ENCODE measurements at regions not wholly inside any gene's neighbourhood (a gene's known extent, or its start where the extent isn't known, plus 50 kb on each side); places are given as distances from the start of the nearest gene placed in this dataset.

GRCh38 chr4:11634283-11634682 lies 205.6 kb upstream of the HS3ST1 start:
- Mint-ChIP-seq H3K4me1 (peaks cover 4% of the 10 kb centered on the region), H3K27me3 (ENCODE audit: low read depth) (peaks cover 3% of the 10 kb centered on the region), H3K36me3 (peaks cover 64% of the 10 kb centered on the region), H3K27ac (no peak overlapping the region), H3K9me3 (peaks cover 73% of the 10 kb centered on the region), H3K4me3 (no peak overlapping the region)
- TF ChIP-seq NR3C1 (CRISPR knock-in tag; conservative IDR thresholded peaks at IDR 0.05; ENCODE audit: low read depth) (no peak), NR2C2 (CRISPR knock-in tag; IDR thresholded peaks at IDR 0.05) (no peak), ELF4 (CRISPR knock-in tag; IDR thresholded peaks at IDR 0.05; ENCODE audit: low read depth) (no peak), CREB1 (CRISPR knock-in tag; IDR thresholded peaks at IDR 0.05) (no peak), ZNF263 (CRISPR knock-in tag; IDR thresholded peaks at IDR 0.05; ENCODE audit: low read depth) (no peak), ZNF232 (CRISPR knock-in tag; IDR thresholded peaks at IDR 0.05) (no peak)
- ChIA-PET POLR2A (no interaction called here), CTCF (no interaction called here)
- no peak for ATAC-seq
- DNase-seq (ENCODE audit: low spot score): no peak

- Mint-ChIP-seq H3K36me3 (peaks cover 62% of the 10 kb centered on the region), H3K4me1 (peaks cover 5% of the 10 kb centered on the region), H3K27me3 (ENCODE audit: low read depth) (peaks cover 3% of the 10 kb centered on the region), H3K27ac (no peak overlapping the region), H3K9me3 (peaks cover 71% of the 10 kb centered on the region), H3K4me3 (no peak overlapping the region)
- DNase-seq (ENCODE audit: low spot score) (no peak), ATAC-seq (no peak)
- POLR2A ChIA-PET: no interaction called here
- TF ChIP-seq GABPB1 (CRISPR knock-in tag; IDR thresholded peaks at IDR 0.05): no peak
- CTCF ChIA-PET: no interaction called here
These were observed 204.7 kb upstream of the HS3ST1 start for GRCh38 chr4:11633430-11633829.

GRCh38 chr4:11632483-11632882 lies 203.8 kb upstream of the HS3ST1 start:
- H3K9me3 Mint-ChIP-seq: peaks cover 71% of the 10 kb centered on the region
- peaks cover 3% of the 10 kb centered on the region for H3K27me3 Mint-ChIP-seq (ENCODE audit: low read depth)
- H3K4me3 Mint-ChIP-seq: no peak overlapping the region
- TF ChIP-seq TP53 (CRISPR knock-in tag; IDR thresholded peaks at IDR 0.05) (no peak), ZMAT4 (CRISPR knock-in tag; IDR thresholded peaks at IDR 0.05) (no peak), ZNF423 (CRISPR knock-in tag; IDR thresholded peaks at IDR 0.05) (no peak), RORB (CRISPR knock-in tag; IDR thresholded peaks at IDR 0.05) (no peak), PREB (CRISPR knock-in tag; IDR thresholded peaks at IDR 0.05; ENCODE audit: borderline replicate concordance) (no peak), ZNF121 (CRISPR knock-in tag; IDR thresholded peaks at IDR 0.05) (no peak), TEAD4 (CRISPR knock-in tag; IDR thresholded peaks at IDR 0.05) (no peak), FOXP1 (CRISPR knock-in tag; IDR thresholded peaks at IDR 0.05; ENCODE audit: borderline replicate concordance) (no peak), ATF1 (CRISPR knock-in tag; IDR thresholded peaks at IDR 0.05) (no peak), NFE2L1 (CRISPR knock-in tag; IDR thresholded peaks at IDR 0.05) (no peak)
- TF ChIP-seq, protein P1, sequence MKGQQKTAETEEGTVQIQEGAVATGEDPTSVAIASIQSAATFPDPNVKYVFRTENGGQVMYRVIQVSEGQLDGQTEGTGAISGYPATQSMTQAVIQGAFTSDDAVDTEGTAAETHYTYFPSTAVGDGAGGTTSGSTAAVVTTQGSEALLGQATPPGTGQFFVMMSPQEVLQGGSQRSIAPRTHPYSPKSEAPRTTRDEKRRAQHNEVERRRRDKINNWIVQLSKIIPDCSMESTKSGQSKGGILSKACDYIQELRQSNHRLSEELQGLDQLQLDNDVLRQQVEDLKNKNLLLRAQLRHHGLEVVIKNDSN (CRISPR knock-in tag; IDR thresholded peaks at IDR 0.05): no peak
- TF ChIP-seq, protein P2, sequence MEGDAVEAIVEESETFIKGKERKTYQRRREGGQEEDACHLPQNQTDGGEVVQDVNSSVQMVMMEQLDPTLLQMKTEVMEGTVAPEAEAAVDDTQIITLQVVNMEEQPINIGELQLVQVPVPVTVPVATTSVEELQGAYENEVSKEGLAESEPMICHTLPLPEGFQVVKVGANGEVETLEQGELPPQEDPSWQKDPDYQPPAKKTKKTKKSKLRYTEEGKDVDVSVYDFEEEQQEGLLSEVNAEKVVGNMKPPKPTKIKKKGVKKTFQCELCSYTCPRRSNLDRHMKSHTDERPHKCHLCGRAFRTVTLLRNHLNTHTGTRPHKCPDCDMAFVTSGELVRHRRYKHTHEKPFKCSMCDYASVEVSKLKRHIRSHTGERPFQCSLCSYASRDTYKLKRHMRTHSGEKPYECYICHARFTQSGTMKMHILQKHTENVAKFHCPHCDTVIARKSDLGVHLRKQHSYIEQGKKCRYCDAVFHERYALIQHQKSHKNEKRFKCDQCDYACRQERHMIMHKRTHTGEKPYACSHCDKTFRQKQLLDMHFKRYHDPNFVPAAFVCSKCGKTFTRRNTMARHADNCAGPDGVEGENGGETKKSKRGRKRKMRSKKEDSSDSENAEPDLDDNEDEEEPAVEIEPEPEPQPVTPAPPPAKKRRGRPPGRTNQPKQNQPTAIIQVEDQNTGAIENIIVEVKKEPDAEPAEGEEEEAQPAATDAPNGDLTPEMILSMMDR (IDR thresholded peaks at IDR 0.05): no peak
- TF ChIP-seq, protein P3, sequence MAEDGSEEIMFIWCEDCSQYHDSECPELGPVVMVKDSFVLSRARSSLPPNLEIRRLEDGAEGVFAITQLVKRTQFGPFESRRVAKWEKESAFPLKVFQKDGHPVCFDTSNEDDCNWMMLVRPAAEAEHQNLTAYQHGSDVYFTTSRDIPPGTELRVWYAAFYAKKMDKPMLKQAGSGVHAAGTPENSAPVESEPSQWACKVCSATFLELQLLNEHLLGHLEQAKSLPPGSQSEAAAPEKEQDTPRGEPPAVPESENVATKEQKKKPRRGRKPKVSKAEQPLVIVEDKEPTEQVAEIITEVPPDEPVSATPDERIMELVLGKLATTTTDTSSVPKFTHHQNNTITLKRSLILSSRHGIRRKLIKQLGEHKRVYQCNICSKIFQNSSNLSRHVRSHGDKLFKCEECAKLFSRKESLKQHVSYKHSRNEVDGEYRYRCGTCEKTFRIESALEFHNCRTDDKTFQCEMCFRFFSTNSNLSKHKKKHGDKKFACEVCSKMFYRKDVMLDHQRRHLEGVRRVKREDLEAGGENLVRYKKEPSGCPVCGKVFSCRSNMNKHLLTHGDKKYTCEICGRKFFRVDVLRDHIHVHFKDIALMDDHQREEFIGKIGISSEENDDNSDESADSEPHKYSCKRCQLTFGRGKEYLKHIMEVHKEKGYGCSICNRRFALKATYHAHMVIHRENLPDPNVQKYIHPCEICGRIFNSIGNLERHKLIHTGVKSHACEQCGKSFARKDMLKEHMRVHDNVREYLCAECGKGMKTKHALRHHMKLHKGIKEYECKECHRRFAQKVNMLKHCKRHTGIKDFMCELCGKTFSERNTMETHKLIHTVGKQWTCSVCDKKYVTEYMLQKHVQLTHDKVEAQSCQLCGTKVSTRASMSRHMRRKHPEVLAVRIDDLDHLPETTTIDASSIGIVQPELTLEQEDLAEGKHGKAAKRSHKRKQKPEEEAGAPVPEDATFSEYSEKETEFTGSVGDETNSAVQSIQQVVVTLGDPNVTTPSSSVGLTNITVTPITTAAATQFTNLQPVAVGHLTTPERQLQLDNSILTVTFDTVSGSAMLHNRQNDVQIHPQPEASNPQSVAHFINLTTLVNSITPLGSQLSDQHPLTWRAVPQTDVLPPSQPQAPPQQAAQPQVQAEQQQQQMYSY (CRISPR knock-in tag; IDR thresholded peaks at IDR 0.05): no peak
- ChIA-PET POLR2A (no interaction called here), CTCF (no interaction called here)
- H3K36me3 Mint-ChIP-seq: peaks cover 59% of the 10 kb centered on the region
- H3K4me1 Mint-ChIP-seq: peaks cover 5% of the 10 kb centered on the region
- H3K27ac Mint-ChIP-seq: no peak overlapping the region
- ATAC-seq (no peak), DNase-seq (ENCODE audit: low spot score) (no peak)
